Heart left ventricle (tissue), 13 donors: ENCODE measurements at regions not wholly inside any gene's neighbourhood (a gene's known extent, or its start where the extent isn't known, plus 50 kb on each side); places are given as distances from the start of the nearest gene placed in this dataset.

Source experiments
- POLR2A ChIP-seq, 2 donors: fragments of 450-650 bp; IDR thresholded peaks; one replicate each; pipeline ENCODE4 v1.6.1; 2017; ENCODE audit warnings: antibody characterized with exemption in 2 of 2, mild to moderate bottlenecking in 2 of 2, moderate library complexity in 2 of 2
- TF ChIP-seq, protein P1 (sequence below), 12 donors: fragments of 200-600 bp; sonication (generic) in 4 of 12; IDR thresholded peaks; one replicate each; pipeline versions ENCODE4 v1.5.0 to v1.8.0; 2018 to 2022; ENCODE audit warnings: antibody characterized with exemption in 12 of 12, mild to moderate bottlenecking in 5 of 12
- donor health status: ischemic (EF 13 %, LVEDD 7.1; RV severe dilation, severe dysfunction).
- donor health status: DM: no; HTN: yes; CAD: no.
- donor health status: DM: no; HTN: no; CAD: no.
- donor health status: ischemic (EF 25% LVEDD 6.9; RV normal size, moderate dysfunction).
- donor health status: ischemic (EF 25% LVEDD 5.7; RV mildly dilated, moderate dysfunction).
- donor health status: ischemic (EF 35%, LVEDD 5.7; RV mildly dilated, moderate dysfunction).
- donor health status: nonischemic (EF 11% LVEDD 7.7; RV severe dilation, severe dysfunction).
- donor health status: DM: yes; HTN: yes; CAD: no.
- donor health status: PGD.
- donor health status: ischemic (EF 29% LVEDD 5.4; RV normal size, mild dysfunction).
- donor health status: nonischemic (EF 23%, LVEDD 6.1; RV moderate dilation, normal function).

DNA sequence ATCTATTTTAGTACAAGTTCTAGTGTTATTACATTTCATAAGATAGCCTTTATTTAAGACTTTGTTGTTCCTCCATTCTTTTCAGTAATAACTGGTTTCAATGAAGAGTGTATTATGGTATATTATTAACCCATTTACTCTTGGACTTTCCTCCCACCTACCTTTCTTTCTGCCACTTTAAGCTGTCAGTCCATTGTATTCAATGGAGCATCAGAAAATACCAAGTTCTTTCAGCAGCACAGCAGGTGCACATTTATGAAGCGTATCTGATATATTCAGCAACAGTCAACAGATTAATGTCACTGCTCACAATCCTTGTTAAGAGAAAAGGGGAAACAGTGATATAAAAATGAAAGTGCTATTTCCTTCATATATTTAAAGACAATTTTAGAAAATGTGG lies 660.9 kb downstream of the C12orf50 start:
- TF ChIP-seq, protein P1, sequence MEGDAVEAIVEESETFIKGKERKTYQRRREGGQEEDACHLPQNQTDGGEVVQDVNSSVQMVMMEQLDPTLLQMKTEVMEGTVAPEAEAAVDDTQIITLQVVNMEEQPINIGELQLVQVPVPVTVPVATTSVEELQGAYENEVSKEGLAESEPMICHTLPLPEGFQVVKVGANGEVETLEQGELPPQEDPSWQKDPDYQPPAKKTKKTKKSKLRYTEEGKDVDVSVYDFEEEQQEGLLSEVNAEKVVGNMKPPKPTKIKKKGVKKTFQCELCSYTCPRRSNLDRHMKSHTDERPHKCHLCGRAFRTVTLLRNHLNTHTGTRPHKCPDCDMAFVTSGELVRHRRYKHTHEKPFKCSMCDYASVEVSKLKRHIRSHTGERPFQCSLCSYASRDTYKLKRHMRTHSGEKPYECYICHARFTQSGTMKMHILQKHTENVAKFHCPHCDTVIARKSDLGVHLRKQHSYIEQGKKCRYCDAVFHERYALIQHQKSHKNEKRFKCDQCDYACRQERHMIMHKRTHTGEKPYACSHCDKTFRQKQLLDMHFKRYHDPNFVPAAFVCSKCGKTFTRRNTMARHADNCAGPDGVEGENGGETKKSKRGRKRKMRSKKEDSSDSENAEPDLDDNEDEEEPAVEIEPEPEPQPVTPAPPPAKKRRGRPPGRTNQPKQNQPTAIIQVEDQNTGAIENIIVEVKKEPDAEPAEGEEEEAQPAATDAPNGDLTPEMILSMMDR (IDR thresholded peaks at IDR 0.05), result no peak
- no peak for TF ChIP-seq POLR2A (IDR thresholded peaks at IDR 0.05)
